DOHH2 (cell line): ENCODE measurements at regions not wholly inside any gene's neighbourhood (a gene's known extent, or its start where the extent isn't known, plus 50 kb on each side); places are given as distances from the start of the nearest gene placed in this dataset.

Experiments used
- CTCF ChIP-seq: fragments of 200-600 bp; sonication (generic); IDR thresholded peaks from one replicate; pipeline ENCODE4 v1.5.1; 2014; ENCODE audit warnings: antibody characterized with exemption, mild to moderate bottlenecking, low read depth, low read length; ENCODE audit not compliant: poor library complexity, severe bottlenecking
- EZH2phosphoT487 ChIP-seq: fragments of 200-600 bp; sonication (generic); IDR thresholded peaks from 2 replicates; pipeline ENCODE4 v1.6.1; 2017; ENCODE audit warnings: borderline replicate concordance, mild to moderate bottlenecking, antibody characterized with exemption, low read length, moderate library complexity, mixed read lengths

GRCh38 chr13:52319876-52320275 is 86.1 kb downstream of the THSD1 start:
- TF ChIP-seq CTCF (no peak), EZH2phosphoT487 (no peak)
